IMR-90 (cell line): ENCODE measurements at regions not wholly inside any gene's neighbourhood (a gene's known extent, or its start where the extent isn't known, plus 50 kb on each side); places are given as distances from the start of the nearest gene placed in this dataset.

Source experiments
- CEBPB ChIP-seq: IDR thresholded peaks from 2 replicates; pipeline ENCODE4 v1.6.1; 2012; ENCODE audit warnings: low read depth, low read length, improper control_type of control experiment
- CHD1 ChIP-seq: IDR thresholded peaks from 2 replicates; pipeline ENCODE4 v1.6.1; 2012; ENCODE audit warnings: low read depth, low read length, improper control_type of control experiment
- CTCF ChIP-seq: conservative IDR thresholded peaks from 2 replicates; pipeline ENCODE4 v1.5.1; 2012; ENCODE audit warnings: mild to moderate bottlenecking, low read depth, low read length, improper control_type of control experiment
- ELK1 ChIP-seq: fragments of 150-350 bp; IDR thresholded peaks from 2 replicates; pipeline ENCODE4 v1.6.1; 2016; ENCODE audit warnings: low read depth, mild to moderate bottlenecking, low read length, moderate library complexity, borderline replicate concordance
- MAFK ChIP-seq: IDR thresholded peaks from 2 replicates; pipeline ENCODE4 v1.6.1; 2012; ENCODE audit warnings: low read depth, low read length, improper control_type of control experiment
- MAZ ChIP-seq: IDR thresholded peaks from 2 replicates; pipeline ENCODE4 v1.6.1; 2012; ENCODE audit warnings: low read depth, mild to moderate bottlenecking, low read length, improper control_type of control experiment, moderate library complexity, borderline replicate concordance
- NFE2L2 ChIP-seq: fragments of 150-350 bp; IDR thresholded peaks from 2 replicates; pipeline ENCODE4 v1.6.1; 2016; ENCODE audit warnings: low read depth, mild to moderate bottlenecking, low read length
- POLR2A ChIP-seq: IDR thresholded peaks from 2 replicates; pipeline ENCODE4 v1.6.1; 2012; ENCODE audit warnings: mild to moderate bottlenecking, low read depth, low read length
- RAD21 ChIP-seq: IDR thresholded peaks from 2 replicates; pipeline ENCODE4 v1.6.1; 2012; ENCODE audit warnings: low read length, improper control_type of control experiment
- RCOR1 ChIP-seq: IDR thresholded peaks from 2 replicates; pipeline ENCODE4 v1.6.1; 2012; ENCODE audit warnings: mild to moderate bottlenecking, low read length, improper control_type of control experiment; ENCODE audit not compliant: insufficient replicate concordance
- RFX5 ChIP-seq: IDR thresholded peaks from 2 replicates; pipeline ENCODE4 v1.8.0; 2012; ENCODE audit warnings: low read depth, mild to moderate bottlenecking, low read length, moderate library complexity
- SMC3 ChIP-seq: fragments of 150-350 bp; IDR thresholded peaks from 2 replicates; pipeline ENCODE4 v1.6.1; 2016; ENCODE audit warnings: low read depth, mild to moderate bottlenecking, antibody characterized with exemption, low read length, moderate library complexity

- TF ChIP-seq CTCF (no peak), MAZ (no peak), ELK1 (no peak), RAD21 (no peak), POLR2A (no peak), CEBPB (no peak), MAFK (no peak), RCOR1 (no peak), RFX5 (no peak), NFE2L2 (no peak), SMC3 (no peak), CHD1 (no peak)
Observed at GRCh38 chr15:62618846-62619504, 423.6 kb upstream of the TPM1 start.
